Activated CD4-positive, CD25-positive, alpha-beta regulatory T cell treated with anti-CD3 and anti-CD28 coated beads, Interleukin-2, amount 50 U/mL, for 16 hours (primary cell): ENCODE measurements at regions not wholly inside any gene's neighbourhood (a gene's known extent, or its start where the extent isn't known, plus 50 kb on each side); places are given as distances from the start of the nearest gene placed in this dataset.

Experiments used
- DNase-seq: peaks from one replicate; pipeline ENCODE4 v3.0.0-alpha.2; 2020; ENCODE audit warnings: low read depth, low spot score

GRCh38 chrX:39758791-39759525 is 338.8 kb downstream of the BCOR start:
- no peak for DNase-seq

GRCh38 chrX:39759526-39760224 is 338.1 kb downstream of the BCOR start:
- DNase-seq, result no peak

GRCh38 chrX:39760930-39761329 is 336.8 kb downstream of the BCOR start:
- DNase-seq, result no peak

GRCh38 chrX:39762266-39762841 is 335.4 kb downstream of the BCOR start:
- no peak for DNase-seq

GRCh38 chrX:39764441-39764914 is 333.3 kb downstream of the BCOR start:
- no peak for DNase-seq

GRCh38 chrX:39765327-39765726 is 332.4 kb downstream of the BCOR start:
- no peak for DNase-seq

GRCh38 chrX:39766085-39766726 is 331.6 kb downstream of the BCOR start:
- DNase-seq, result no peak

- DNase-seq, result no peak
Measured at GRCh38 chrX:39766855-39767254, 330.9 kb downstream of the BCOR start.

- DNase-seq, result no peak
Measured at GRCh38 chrX:39767446-39767845, 330.3 kb downstream of the BCOR start.

GRCh38 chrX:39769748-39770147 is 328.0 kb downstream of the BCOR start:
- DNase-seq, result no peak

GRCh38 chrX:39771089-39771488 is 326.7 kb downstream of the BCOR start:
- DNase-seq, result no peak

- peak; percentile 28 for DNase-seq
Measured at GRCh38 chrX:39772057-39772832, 325.5 kb downstream of the BCOR start.

GRCh38 chrX:39773150-39773549 is 324.6 kb downstream of the BCOR start:
- DNase-seq, result no peak

GRCh38 chrX:39773923-39774773 is 323.6 kb downstream of the BCOR start:
- peak; percentile 8 for DNase-seq

- no peak for DNase-seq
Measured at GRCh38 chrX:39774774-39775328, 322.9 kb downstream of the BCOR start.

- DNase-seq, result no peak
Measured at GRCh38 chrX:39777623-39778025, 320.1 kb downstream of the BCOR start.

GRCh38 chrX:39779952-39780783 is 317.6 kb downstream of the BCOR start:
- no peak for DNase-seq

- DNase-seq, result no peak
Measured at GRCh38 chrX:39782276-39782675, 315.5 kb downstream of the BCOR start.

- DNase-seq, result no peak
Measured at GRCh38 chrX:39787999-39788398, 309.8 kb downstream of the BCOR start.
